ENCODE measurements at regions not wholly inside any gene's neighbourhood (a gene's known extent, or its start where the extent isn't known, plus 50 kb on each side); places are given as distances from the start of the nearest gene placed in this dataset.

GRCh38 chr18:46264255-46264654 lies 160.1 kb downstream of the HAUS1 start (continued):
- TF ChIP-seq MYBL2 (IDR thresholded peaks at IDR 0.05; ENCODE audit: low read depth) (no peak), MYBL2 (CRISPR knock-in tag; IDR thresholded peaks at IDR 0.05; ENCODE audit: borderline replicate concordance) (no peak), KLF10 (CRISPR knock-in tag; IDR thresholded peaks at IDR 0.05) (no peak), BACH1 (tag; IDR thresholded peaks at IDR 0.05) (no peak), FOXJ2 (tag; IDR thresholded peaks at IDR 0.05) (peak; percentile 94), ZNF511 (CRISPR knock-in tag; IDR thresholded peaks at IDR 0.05) (no peak), MBD2 (IDR thresholded peaks at IDR 0.05; ENCODE audit: borderline replicate concordance, low read depth) (no peak), MXD1 (CRISPR knock-in tag; IDR thresholded peaks at IDR 0.05; ENCODE audit: borderline replicate concordance, poor library complexity, severe bottlenecking) (no peak), HCFC1 (IDR thresholded peaks at IDR 0.05; ENCODE audit: low read depth, low read length) (no peak), PURB (CRISPR knock-in tag; IDR thresholded peaks at IDR 0.05; ENCODE audit: low read depth) (no peak), HOXB6 (CRISPR knock-in tag; IDR thresholded peaks at IDR 0.05; ENCODE audit: borderline replicate concordance) (no peak), ZNF586 (CRISPR knock-in tag; conservative IDR thresholded peaks at IDR 0.05) (no peak), ELK3 (CRISPR knock-in tag; IDR thresholded peaks at IDR 0.05) (no peak), CEBPG (CRISPR knock-in tag; IDR thresholded peaks at IDR 0.05) (no peak), CEBPG (tag; conservative IDR thresholded peaks at IDR 0.05 in 1 of 2, IDR thresholded peaks at IDR 0.05 in 1 of 2) (peak in 1 of 2 experiments; percentile 11; a peak in 1 of 4 replicates)
